Cardiac muscle cell (in vitro differentiated cells and primary cell): ENCODE measurements at regions not wholly inside any gene's neighbourhood (a gene's known extent, or its start where the extent isn't known, plus 50 kb on each side); places are given as distances from the start of the nearest gene placed in this dataset.
"Not testable (repeated sequence)": the region's sequence is repeated elsewhere in the genome, so short reads cannot be mapped to it uniquely, and the experiment has no call there.

Experiments used
- DNase-seq, 2 donors: peaks; one replicate each; pipeline versions ENCODE4 v3.0.0 to v3.0.0-alpha.2; 2010 to 2017; ENCODE audit warnings: low read depth in 1 of 2, low spot score in 1 of 2
- H3K27ac ChIP-seq: fragments of 200-600 bp; sonication (generic); 2 replicates; pipeline ENCODE4 v1.5.1; 2016
- H3K27me3 ChIP-seq: fragments of 200-600 bp; sonication (generic); 2 replicates; pipeline ENCODE4 v1.6.0; 2016; ENCODE audit warnings: control low read depth
- H3K36me3 ChIP-seq: fragments of 200-600 bp; sonication (generic); 2 replicates; pipeline ENCODE4 v1.5.1; 2016; ENCODE audit warnings: control low read depth
- H3K4me1 ChIP-seq: fragments of 200-600 bp; sonication (generic); 2 replicates; pipeline ENCODE4 v1.8.1; 2017; ENCODE audit warnings: low read depth, mild to moderate bottlenecking, mixed run types
- H3K4me3 ChIP-seq: fragments of 200-600 bp; sonication (generic); 2 replicates; pipeline ENCODE4 v1.5.1; 2016; ENCODE audit warnings: mild to moderate bottlenecking
- H3K9me3 ChIP-seq: fragments of 200-600 bp; sonication (generic); 2 replicates; pipeline ENCODE4 v1.5.1; 2017; ENCODE audit warnings: low read depth, mild to moderate bottlenecking, control low read depth
- TF ChIP-seq, protein P1 (sequence below): IDR thresholded peaks from 2 replicates; pipeline ENCODE4 v1.5.1; 2012; ENCODE audit warnings: low read depth, mild to moderate bottlenecking, low read length

DNA sequence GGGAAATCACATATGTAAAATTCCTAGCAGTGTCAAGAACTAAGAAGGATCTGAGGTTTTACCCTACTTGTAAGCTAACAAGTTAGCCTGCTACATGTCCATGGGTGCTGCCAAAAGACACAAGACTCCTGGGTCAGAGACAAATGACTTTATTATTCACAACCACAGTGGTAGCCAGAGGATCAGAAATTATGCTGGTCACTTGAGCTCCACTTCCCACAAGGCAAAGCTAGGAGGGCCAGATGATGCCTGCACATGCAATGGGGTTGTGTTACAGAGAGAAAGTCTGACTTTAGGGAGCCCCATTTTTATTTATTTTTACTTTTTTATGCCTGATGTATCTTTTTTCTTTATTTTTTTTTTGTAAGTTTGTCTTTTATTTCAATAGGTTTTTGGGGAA lies 136.8 kb downstream of the S1PR1 start:
- no peaks in the 10 kb centered on the region for H3K9me3 ChIP-seq
- no peaks in the 10 kb centered on the region for H3K27me3 ChIP-seq
- H3K36me3 ChIP-seq, result no peaks in the 10 kb centered on the region
- H3K4me3 ChIP-seq, result no peak overlapping the region
- TF ChIP-seq, protein P1, sequence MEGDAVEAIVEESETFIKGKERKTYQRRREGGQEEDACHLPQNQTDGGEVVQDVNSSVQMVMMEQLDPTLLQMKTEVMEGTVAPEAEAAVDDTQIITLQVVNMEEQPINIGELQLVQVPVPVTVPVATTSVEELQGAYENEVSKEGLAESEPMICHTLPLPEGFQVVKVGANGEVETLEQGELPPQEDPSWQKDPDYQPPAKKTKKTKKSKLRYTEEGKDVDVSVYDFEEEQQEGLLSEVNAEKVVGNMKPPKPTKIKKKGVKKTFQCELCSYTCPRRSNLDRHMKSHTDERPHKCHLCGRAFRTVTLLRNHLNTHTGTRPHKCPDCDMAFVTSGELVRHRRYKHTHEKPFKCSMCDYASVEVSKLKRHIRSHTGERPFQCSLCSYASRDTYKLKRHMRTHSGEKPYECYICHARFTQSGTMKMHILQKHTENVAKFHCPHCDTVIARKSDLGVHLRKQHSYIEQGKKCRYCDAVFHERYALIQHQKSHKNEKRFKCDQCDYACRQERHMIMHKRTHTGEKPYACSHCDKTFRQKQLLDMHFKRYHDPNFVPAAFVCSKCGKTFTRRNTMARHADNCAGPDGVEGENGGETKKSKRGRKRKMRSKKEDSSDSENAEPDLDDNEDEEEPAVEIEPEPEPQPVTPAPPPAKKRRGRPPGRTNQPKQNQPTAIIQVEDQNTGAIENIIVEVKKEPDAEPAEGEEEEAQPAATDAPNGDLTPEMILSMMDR, result no peak
- no peak for DNase-seq
- no peak overlapping the region for H3K27ac ChIP-seq
- no peaks in the 10 kb centered on the region for H3K4me1 ChIP-seq

DNA sequence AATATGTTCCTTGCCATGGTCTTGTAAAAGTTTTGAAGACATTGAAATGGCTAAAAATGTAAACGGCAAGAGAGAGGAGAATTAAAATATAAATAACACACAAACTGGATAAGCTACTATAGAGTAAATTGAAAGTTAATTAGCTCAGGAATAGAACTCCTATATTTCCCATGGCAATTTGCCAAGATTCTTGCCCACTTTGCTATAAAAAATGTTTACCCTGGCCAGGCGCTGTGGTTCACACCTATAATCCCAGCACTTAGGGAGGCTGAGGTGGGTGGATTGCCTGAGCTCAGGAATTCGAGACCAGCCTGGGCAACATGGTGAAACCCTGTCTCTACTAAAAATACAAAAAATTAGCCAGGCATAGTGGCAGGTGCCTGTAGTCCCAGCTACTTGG lies 138.6 kb downstream of the S1PR1 start:
- not testable (repeated sequence) for H3K9me3 ChIP-seq, H3K4me3 ChIP-seq, H3K36me3 ChIP-seq, H3K4me1 ChIP-seq, H3K27me3 ChIP-seq, H3K27ac ChIP-seq, DNase-seq

GRCh38 chr1:101376121-101377083 lies 139.6 kb downstream of the S1PR1 start:
- H3K27ac ChIP-seq, result no peak overlapping the region
- H3K27me3 ChIP-seq, result no peaks in the 10 kb centered on the region
- no peaks in the 10 kb centered on the region for H3K4me1 ChIP-seq
- H3K4me3 ChIP-seq, result no peak overlapping the region
- TF ChIP-seq, protein P1, result no peak
- H3K9me3 ChIP-seq, result no peaks in the 10 kb centered on the region
- DNase-seq, result peak in 1 of 2 donors; percentile 22
- H3K36me3 ChIP-seq, result no peaks in the 10 kb centered on the region

DNA sequence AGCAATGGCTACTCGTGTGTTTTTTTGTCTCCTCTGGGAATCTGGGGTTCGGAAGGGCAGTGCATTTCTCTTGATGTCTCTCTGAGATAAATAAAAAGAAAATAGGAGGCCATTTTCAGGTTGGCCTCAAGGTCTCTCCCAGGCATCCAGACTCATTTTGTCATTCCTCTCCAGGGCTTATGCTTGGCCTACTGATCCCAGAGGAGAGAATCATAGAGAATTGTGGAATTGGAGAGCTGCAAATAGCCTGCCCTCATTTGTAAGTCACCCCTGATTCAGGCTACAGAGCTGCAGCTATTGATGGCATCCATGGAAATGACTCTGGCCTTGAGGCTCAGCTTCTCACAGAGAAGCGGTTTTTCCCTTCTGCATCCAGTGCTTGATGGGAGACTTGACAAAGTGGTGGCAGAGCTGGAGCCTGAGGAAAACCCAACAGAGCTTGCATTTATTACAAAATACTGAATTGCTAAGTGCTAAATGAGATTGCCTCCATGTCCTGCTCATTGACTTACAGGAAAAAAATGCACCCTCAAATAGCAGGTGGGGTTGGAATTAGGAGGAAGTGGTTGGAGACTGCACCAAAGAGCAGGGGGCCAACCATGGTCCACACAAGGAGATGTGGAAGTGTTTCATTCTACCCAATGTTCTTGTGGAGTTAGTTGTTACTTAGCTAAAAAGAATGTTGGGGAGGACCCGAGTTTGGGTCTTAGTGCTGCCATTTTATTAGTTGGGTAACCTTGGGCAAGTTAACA lies 140.4 kb downstream of the S1PR1 start:
- Histone ChIP-seq H3K27ac (no peak overlapping the region), H3K4me3 (no peak overlapping the region), H3K27me3 (no peaks in the 10 kb centered on the region), H3K9me3 (no peaks in the 10 kb centered on the region), H3K36me3 (no peaks in the 10 kb centered on the region), H3K4me1 (no peaks in the 10 kb centered on the region)
- TF ChIP-seq, protein P1, result no peak
- no peak for DNase-seq

DNA sequence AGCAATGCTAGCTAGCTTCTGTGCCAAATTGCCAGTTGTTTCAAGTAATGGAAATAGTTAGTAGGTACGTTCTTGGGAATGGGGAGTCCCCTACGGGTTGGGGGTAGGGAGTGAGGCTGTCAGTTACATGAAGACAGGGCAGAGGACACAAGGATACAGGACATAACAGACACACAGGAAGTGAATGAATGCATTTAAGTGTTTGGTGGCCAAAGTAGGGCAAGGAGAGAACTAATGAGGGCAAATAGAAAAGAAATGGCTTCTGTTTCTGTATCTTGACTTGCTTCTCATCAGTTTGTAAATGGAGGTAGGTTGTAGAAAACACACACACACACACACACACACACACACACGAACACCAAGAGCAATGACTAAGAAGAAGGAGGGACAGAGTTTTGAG lies 142.2 kb downstream of the S1PR1 start:
- Histone ChIP-seq H3K27ac (no peak overlapping the region), H3K27me3 (no peaks in the 10 kb centered on the region), H3K9me3 (no peaks in the 10 kb centered on the region), H3K4me1 (no peaks in the 10 kb centered on the region), H3K36me3 (no peaks in the 10 kb centered on the region), H3K4me3 (no peak overlapping the region)
- DNase-seq, result no peak
- TF ChIP-seq, protein P1, result no peak

DNA sequence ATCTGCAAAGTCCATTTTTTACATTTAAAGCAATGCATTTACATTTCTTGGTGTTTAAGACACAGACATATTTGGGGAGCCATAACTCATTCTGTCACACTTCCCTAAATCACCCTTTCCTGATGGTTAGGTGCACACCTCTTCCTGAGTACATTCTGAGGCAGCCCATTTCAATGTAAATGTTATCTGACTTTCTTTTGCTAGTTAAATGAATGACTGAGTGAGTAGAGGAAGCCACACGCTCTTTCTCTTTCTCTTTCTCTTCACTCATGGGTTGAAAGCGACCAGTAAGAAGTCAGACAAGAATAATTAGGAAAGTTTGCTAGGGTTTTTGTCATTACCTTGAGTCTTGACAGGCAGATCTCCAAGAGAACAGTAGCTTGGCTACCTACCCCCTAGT lies 143.1 kb downstream of the S1PR1 start:
- no peaks in the 10 kb centered on the region for H3K9me3 ChIP-seq
- TF ChIP-seq, protein P1, result no peak
- H3K36me3 ChIP-seq, result no peaks in the 10 kb centered on the region
- no peak for DNase-seq
- H3K27ac ChIP-seq, result no peak overlapping the region
- no peaks in the 10 kb centered on the region for H3K27me3 ChIP-seq
- no peaks in the 10 kb centered on the region for H3K4me1 ChIP-seq
- no peak overlapping the region for H3K4me3 ChIP-seq
